NCI-H1105 (cell line): ENCODE measurements at regions not wholly inside any gene's neighbourhood (a gene's known extent, or its start where the extent isn't known, plus 50 kb on each side); places are given as distances from the start of the nearest gene placed in this dataset.

Experiments used
- DNase-seq: peaks from one replicate; lab custom pipeline; 2025; lab: John Stamatoyannopoulos, UW

DNA sequence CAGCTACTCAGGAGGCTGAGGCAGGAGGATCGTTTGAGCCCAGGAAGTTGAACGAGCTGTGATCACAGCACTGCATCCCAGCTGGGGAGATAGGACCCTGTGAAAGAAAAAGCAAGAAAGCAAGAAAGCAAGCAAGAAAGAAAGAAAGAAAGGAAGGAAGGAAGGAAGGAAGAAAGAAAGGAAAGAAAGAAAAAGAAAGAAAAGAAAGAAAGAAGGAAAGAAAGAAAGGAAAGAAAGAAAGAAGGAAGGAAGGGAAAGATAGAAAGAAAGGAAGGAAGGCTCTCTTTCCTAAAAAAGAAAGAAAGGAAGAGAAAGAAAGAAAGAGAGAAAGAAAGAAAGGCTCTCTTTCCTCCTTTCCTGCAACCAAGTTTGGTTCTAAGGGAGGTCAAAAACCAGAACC lies 380.3 kb downstream of the PCNX1 start:
- no peak for DNase-seq

DNA sequence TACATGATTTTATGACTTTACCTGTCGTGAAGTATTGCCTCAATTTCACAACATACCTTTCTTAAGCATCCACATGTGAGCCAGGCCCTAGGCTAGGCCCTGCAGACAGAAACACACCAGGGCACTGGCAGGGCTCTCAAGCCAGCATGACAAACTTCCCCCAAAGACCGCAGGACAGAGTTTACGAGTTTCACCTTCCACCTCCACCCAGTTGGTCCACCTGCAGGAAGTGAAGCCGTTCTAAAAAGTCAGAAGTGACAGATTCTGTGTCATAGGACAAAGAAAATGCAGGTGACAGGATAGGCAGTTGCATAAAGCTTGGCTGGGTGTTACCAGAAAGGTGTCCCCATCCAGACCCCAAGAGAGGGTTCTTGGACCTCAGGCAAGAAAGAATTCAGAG lies 382.3 kb downstream of the PCNX1 start:
- DNase-seq, result no peak

DNA sequence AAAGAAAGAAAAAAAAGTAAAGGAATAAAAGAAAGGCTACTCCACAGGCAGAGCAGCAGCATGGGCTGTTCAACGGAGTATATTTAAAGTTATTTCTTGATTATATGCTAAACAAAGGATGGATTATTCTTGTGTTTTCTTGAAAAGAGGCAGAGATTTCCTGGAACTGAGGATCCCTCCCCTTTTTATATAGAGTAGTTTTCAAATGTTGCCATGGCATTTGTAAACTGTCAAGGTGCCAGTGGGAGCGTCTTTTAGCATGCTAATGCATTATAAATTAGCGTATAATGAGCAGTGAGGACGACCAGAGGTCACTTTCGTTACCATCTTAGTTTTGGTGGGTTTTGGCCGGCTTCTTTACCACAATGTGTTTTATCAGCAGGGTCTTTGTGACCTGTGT lies 383.0 kb downstream of the PCNX1 start:
- DNase-seq, result no peak

DNA sequence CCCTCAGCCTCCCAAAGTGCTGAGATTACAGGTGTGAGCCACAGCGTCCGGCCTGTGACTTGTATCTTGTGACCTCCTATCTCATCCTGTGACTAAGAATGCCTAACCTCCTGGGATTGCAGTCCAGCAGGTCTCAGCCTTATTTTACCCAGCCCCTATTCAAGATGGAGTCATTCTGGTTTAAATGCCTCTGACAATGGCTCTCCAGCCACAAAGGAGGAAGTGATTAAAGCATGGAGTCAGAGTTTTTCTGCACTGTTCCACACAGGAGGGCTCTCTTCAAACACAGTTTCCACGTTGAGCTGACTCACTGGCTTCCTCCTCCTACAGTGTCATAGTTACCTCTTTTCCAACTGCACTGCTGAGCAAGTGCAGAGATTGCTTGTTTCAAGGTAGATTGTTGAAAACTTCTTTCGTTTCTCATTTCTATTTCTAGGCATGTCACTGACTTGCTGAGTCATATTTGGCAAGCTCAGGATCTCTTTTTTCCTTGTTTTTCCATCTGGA lies 383.8 kb downstream of the PCNX1 start:
- no peak for DNase-seq

DNA sequence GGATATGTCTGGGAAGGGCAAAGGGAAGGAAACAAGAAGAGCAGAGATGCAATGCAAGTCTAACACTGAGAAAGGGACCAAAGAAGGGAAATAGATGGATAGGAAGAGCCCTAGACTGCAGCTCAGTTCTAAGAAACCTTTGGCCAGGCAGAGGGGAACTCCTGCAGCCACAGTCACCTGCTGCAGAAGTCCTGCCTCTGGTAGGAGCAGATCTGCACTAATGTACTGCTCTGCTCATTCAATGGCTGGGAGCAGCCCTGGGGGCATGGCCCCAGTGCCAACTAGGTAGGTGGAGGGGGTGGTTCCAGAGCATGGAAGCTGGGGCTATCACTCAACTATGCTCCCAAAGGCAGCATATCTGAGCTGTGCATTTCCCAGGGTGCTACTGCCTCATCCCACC lies 388.9 kb downstream of the PCNX1 start:
- DNase-seq, result no peak

DNA sequence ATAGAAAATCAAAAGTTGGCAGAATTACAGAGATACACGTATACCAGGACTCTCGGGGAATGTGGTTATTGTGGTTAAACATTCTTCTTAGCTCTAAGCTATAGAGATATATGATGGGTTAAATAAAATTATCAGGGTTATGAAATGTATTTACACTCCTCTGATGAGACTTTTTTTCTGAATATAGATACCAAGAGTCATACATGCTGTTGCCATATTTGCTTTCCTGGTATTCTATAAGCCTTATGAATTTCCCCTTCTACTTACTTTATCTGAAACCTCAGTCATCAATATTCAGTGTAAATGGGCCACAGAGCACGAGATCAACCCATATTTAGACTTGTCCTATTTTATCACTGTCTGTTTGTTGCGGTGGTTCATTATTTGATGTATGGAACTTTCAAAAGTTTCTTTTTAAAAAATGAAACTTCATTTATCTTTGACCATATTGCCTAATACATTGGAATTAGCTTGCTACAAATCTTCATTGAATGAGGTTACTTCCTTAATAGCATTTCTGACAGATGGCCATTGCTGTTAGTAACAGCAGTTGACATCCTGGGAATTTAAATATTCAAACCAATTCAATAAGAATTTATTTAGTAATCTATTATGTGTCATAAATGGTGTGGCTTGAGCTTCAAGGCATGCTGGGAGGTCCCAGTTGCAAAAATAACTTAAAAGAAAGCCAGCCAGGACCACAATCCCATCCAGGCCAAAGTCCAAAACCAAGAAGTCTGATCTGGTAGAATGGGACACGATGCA lies 393.5 kb downstream of the PCNX1 start:
- DNase-seq, result no peak

DNA sequence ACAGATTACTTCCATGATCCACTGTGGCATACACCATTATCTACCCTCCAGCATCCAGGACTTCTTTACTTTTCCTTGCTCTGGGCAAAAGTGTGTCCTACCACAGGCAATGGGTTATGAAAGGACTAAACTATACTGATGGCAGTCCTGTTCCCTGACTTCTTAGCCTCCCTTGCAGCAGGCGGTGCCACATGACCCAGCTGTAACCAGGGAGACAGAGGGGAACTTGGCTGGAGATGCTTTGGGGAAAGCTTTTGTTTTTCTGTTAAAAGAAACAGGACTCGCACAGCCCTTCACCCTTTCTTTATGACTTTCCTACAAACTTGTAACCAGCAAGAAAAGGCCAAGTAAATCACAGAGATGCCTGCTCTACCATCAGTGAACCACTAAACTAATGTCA lies 394.4 kb downstream of the PCNX1 start:
- no peak for DNase-seq

DNA sequence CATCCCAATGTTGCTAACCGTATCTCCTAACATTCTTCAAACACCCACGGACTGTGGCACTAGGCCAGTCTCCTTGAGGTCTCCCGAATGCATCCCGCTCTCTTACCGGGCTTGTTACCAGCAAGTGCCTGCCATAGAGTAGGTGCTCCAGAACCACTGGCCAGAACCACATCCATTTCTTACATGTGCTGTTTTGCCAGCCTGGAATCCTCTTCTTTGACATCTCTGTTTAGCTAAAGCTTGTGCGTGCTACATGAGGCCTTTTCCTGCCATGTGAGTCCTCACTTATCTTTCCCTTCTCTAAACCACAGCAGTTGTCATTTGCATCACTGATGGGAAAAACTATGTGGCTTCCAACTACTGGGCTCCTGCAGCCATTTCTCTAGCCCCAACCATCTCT lies 397.4 kb downstream of the PCNX1 start:
- DNase-seq, result no peak

DNA sequence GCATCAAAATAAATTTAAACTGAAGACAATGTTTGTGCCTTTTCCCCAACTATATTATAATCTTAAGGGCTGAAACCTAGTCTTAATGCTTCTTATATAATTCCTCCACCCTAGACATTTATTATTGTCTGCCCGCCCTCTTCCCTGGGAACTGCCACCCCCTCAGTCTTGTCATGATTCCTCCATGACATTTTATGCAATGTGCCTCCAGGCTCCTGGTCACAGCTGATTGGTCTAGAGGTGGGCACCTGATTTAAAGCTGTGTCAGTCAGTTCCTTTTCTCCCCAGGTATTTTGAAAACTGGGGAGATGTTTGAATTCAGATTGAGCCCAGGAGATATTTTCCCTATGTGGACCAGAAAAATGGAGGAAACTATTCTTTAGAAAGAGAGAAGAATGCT lies 401.4 kb downstream of the PCNX1 start:
- no peak for DNase-seq

DNA sequence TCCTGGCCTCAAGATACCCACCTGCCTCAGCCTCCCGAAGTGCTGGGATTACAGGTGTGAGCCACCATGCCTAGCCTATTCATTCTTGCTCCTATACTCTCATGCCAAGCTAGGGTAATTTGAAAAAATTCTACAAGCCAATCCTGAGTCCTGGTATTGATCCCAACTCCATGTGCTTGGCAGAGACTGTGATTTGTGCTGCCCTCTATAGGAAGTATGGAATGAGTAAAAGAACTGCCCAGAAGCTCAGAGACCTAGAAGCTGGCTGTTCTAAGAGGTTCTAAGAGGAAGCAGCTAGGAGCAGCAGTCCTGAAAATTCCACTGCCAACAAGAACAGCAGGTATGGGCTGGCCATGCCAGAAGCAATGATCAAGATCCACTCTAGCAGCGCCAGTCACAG lies 402.5 kb downstream of the PCNX1 start:
- DNase-seq, result no peak

DNA sequence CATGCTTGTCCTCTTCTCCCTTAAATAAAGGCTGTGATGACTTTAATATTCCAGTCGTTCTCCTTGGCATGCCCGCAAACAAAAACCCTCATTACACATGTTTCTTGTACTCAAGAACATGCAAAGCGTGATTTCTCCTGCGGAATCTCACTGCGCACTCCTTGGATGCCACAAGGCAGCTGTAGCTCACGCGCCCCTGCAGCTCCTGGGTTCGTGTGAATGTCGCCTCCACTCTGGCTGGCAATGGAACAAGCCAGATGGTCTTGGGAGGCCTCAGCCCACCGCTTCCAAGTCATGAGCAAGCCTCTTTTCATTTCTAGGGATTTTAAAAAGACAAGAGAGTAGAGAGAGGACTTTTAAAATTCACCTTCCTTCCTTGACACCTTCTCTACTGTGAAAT lies 403.8 kb downstream of the PCNX1 start:
- DNase-seq, result no peak

DNA sequence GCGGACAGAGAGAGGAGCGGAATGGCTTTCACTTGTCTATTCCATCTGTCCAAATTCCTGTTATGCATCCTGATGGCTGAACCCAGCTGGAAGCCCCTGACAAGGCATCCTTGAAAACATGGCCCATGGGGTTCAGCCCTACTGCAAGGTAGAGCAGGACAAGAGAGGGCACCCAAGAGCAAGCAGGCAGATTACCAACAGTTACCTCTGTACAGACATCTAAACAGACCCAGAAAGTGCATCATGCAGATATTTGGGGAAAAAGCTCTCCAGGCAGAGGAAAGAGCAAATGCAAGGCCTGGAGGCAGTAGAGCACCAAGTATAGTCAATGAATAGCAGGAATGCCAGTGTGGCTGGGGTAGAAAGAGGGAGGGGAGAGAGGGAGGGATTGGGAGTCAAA lies 407.5 kb downstream of the PCNX1 start:
- DNase-seq, result no peak

DNA sequence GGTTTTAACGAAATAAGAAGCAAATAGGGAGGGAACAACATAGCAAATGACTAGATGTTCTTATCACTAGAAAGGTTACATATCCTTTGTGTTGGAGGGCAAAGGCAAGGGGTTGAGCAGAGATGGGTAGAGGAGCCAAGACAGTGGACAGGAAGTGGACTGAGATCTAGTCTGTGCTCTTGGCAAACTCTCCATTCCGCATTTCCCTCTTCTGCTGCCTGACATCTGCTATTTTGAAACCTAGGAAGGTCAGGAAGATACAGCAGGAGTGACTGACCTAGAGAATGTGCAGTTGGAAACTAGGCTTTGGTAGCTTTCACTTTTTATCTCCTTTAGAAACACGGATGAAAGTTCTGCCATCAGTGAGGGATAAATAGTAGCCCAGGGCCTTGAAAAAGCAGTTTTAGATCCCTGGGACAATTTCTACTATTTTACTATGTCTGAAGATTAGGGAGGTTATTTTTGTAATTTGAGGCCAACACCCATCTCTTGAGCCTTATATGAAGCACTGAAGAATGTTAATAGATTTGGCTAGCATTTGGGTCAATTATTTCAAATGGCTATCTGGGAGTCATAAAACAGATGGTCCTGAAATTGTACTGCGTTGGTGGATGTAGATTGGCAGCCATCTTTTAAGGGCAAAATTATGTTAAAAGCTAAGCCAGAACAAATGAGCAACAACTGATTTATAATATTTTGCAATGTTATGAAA lies 410.3 kb downstream of the PCNX1 start:
- DNase-seq, result no peak

DNA sequence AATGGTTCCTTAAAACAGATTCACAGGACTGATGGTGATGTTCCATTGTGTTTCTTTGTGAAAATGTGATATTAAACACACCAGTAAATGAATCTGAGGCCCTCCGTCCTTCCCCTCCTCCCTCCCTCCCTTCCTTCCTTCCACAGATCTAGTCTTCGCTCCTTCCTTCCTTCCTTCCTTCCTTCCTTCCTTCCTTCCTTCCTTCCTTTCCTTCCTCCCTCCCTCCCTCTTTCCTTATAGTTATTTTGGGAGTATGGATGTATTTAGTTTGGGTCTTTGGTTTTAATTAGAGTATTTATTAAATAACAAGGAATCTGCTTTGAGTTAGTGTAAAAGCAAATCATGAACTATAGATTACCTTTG lies 410.8 kb downstream of the PCNX1 start:
- DNase-seq, result no peak

DNA sequence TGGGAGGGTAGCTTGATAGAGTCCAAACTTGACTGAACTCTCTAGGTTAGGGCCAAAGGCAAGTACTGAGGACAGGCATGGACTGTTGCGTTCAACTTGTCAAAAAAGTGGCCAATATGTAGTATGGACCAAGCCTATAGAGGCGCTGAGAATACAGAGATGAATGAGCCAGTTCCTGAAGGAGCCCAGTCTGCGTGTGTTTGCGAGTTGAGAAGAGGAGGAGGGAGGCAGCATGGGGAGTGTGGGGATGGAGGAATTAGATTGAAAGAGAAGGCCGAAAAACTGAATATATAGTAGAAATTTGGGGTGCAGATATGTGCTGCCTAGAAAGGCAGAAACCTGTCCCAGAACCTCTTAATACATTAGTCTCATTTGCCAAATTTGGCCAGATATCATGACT lies 412.4 kb downstream of the PCNX1 start:
- DNase-seq, result no peak

DNA sequence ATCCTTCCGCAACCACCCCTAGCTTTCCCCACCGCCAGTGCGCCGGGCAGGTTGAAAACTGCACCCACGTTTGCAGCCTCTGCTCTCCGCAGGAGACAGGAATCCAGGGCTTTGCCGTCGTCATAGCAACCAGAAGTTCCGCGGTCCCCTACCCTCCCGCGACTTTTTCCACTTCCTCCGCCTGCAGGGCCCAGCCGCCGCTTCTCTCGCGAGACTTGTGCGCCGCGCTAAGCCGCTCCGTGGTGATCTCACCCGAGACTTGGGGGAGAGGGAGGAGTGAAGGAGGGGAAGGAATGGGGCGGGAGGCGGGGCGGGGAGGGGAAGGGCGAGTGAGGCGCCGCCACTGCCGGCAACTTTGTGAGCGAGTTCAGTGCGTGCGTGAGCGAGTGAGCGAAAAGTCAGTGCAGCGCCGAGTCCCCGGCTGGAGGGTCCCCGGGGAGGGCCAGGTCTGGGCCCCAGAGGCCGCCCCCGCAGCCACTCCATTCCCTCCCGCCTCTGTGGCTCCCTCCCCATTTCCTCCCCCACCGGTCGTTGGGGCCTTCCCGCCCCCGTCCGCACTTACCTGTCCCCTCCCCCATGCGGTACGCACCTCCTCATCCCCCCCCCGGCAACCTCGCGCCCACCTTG lies 413.0 kb downstream of the PCNX1 start, which contains the start of gene SIPA1L1:
TSS of gene SIPA1L1 (plus strand) at position 370 of the 627 bp plus-strand sequence.
- peak; percentile 99 for DNase-seq

DNA sequence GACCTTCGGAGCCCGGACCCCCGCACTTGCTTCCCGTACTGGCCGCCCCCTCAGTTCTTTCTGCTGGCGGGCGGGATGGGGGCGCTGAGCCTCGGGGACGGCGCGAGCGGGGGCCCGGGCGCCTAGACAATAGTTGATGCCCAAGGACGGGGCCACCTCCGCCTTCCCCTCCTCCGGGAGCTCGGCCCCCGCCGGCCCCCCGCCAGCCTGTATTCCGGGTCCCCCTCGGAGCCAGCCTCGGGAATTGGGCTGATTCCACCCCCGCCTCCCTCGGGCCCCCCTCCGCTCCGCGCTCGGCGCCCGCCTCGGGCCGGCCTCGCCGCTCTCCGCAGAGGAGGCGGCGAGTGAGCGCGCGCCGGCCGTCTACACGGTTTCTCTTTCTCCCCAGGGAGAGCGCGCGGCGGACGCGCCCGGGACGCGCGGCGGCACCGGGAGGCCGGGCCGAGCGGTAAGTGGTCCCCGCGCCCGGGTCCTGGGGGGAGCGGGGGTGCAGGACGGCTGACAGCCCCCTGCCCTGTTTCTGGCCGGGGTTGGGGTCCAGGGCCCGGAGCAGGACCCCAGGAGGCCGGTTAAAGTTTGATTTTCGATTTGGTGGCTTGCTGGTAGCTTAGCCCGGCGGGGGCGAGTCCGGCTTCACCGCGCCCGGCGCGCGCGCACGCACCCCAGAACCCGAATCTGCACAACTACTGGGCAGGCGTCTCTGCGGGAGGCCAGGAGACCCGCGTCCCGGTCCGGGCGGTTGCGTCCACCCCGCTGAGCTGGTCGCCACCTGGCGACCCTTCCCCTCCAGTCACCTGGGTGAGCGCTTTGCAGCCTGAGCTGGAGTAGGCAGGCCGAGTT lies 413.7 kb downstream of the PCNX1 start:
- DNase-seq, result peak; percentile 47

DNA sequence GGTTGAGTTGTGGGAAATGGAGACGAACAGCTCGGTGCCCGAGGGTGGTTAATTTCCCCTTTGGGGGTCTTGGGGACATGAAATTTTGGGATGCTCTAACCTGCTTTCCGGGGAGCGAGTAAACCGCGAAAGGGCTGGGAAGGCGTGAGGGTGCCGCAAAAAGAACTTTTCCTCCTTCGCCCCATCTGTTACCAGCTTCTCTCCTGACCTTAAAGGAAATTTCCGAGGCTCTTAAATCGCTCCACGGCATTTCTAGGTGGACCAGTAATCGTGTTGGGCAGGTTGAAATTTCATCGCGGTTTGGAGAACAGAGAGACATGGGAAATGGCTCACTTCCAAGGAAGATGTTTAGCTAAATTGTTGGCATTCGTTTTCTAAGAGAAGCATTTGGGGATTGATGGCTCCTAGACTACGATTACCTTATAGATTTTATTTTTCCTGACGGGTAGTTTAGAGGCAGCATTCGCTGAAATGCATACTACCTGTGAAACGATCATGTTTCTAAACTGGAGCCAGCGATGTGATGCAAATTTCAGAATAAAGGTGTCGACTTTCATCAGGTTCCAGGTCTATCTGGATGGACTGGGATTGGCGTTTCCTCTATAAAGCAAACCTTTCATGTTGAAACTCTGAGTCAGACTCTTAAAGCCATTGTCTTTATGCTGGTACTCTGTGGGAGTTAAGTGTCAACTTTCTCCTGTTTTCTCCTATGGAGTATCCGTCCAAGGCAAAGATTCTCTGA lies 414.5 kb downstream of the PCNX1 start:
- peak; percentile 58 for DNase-seq

DNA sequence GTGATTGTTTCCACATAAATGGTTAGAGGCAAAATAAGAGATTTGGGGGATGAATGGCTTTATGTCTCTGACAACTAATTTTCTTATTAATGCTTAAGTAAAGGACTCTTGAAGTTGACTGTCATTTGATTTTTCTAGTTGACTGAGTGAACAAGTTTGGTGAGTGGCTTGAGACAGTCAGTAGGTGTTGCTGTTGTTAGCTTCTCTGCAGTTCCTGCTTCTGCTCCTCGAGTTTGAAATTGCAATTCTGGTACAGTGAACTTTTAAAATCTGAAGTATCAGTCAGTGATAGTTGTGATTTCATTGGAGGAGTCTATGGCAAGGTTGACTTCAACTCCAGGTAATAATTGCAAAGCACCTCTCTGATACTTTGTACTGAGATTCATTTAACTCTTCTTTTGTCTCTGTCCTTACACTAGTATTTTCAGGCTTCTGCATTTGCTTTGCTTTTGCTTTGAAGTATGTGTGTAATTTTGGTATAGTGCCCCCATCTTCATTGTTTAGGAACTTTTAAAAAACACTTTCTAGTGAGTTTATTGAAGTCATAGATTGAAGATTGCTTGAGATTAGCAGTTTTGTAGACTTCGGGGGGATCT lies 415.5 kb downstream of the PCNX1 start:
- no peak for DNase-seq

DNA sequence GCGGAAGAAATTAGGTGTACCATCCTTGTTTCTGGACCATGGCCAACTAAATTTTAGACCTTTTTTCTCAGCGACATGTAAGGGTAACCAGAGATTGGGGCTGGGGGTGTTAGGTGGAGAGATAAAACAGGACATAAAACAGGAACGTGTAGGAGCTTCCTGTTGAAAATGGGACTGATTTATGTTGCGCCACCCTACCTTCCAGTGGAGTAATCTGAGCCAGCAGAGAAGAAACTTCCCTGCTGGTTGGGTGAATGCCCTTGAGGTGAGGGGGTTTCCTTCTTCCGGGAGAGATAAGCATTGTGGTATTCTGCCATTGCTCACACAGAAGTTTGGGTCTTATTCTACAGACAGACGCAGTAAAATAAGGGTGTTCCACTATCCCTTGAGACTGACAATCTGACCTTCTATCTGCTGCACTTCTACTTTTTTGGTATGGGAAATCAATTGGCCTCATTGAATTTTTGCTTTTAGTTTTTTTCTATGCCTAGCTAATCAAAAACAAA lies 417.6 kb downstream of the PCNX1 start:
- no peak for DNase-seq

DNA sequence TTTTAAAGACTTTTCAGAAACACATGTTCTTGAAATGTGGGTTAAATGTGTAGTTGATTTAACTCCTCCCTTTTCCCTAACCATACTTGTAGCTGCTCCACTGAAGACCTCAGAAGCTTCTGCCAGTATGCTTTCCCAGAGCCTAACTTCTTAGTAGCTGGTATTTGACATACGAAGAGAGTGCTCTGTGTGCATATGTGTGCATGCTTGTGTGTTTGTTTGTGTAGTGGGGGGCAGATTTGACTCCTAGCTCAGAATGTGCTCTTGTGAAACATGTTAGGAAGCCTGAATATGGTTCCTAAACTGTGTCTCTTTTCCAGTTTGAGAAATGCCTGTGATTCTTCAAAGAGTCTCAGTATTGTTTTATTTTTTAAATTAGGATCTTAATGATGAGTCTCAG lies 420.4 kb downstream of the PCNX1 start:
- no peak for DNase-seq
